ENCODE measurements at regions not wholly inside any gene's neighbourhood (a gene's known extent, or its start where the extent isn't known, plus 50 kb on each side); places are given as distances from the start of the nearest gene placed in this dataset.
"Not testable (repeated sequence)": the region's sequence is repeated elsewhere in the genome, so short reads cannot be mapped to it uniquely, and the experiment has no call there.

DNA sequence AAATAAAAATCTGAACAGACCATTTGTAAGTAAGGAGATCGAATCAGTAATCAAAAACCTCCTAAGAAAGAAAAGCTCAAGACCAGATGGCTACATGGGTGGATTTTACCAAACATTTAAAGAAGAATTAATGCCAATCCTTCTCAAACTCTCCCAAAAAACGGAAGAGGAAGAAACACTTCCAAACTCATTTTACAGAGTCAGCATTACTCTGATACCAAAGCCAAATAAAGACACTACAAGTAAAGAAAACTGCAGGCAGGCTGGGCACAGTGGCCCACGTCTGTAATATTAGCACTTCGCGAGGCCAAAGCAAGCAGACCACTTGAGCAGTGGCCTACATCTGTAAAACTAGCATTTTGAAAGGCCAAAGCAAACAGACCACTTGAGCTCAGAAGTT is 159.8 kb downstream of the DPY19L2 start:
- ChIA-PET POLR2A (no interaction called here), CTCF (no interaction called here)

DNA sequence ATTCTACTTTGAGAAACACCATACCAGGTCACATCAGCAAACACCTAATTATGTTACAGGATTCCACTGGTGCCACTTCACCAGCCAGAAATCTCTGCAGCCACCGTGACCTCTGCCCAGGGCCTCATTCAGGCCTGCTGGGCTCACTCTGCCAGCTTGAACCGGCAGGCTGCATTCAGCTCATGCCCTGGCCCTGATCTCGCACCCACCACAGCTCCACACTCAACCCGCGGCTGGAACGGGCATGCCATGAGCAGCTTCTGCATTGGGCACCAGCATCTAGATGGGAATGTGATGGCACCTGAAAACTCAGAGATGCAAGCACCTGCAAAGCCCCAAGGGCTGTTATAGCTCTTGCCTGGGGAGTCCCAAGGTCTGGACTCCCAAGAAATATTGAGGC is 168.7 kb downstream of the DPY19L2 start:
- POLR2A ChIA-PET: no interaction called here
- CTCF ChIA-PET: interaction anchor here (1.3 kb wide), 1 partner anchor 99 kb away, joined by 3 read pairs; no protein-coding TSS in a partner anchor

DNA sequence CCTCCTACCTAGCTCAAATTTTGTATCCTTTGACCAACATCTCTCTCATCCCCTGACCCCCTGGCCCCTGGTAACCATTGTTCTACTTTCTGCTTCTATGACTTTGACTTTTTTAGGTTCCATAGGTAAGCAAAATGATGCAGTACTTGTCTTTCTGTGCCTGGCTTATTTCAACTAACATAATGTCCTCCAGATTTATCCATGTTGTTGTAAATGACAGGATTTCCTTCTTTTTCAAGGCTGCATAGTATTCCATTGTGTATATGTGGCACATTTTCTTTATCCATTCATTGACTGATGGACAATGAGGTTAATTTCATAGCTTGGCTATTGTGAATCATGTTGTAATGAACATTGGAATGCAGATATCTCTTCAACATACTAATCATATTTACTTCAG is 170.1 kb downstream of the DPY19L2 start:
- ChIA-PET POLR2A (no interaction called here), CTCF (no interaction called here)

DNA sequence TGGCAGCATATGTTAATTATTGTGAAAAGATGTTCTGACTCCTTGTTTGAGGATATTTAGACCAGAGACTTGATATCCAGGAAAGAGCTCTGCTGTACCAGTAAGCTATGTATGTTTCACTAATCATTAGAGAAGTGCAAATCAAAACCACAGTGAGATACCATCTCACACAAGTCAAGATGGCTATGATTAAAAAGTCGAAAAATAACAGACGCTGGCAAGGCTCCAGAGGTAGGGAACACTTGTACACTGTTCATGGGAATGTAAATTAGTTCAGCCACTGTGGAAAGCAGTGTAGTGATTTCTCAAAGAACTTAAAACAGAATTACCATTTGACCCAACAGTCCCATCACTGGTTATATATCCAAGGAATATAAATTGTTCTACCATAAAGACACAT is 171.6 kb downstream of the DPY19L2 start:
- POLR2A ChIA-PET: no interaction called here
- CTCF ChIA-PET: no interaction called here

DNA sequence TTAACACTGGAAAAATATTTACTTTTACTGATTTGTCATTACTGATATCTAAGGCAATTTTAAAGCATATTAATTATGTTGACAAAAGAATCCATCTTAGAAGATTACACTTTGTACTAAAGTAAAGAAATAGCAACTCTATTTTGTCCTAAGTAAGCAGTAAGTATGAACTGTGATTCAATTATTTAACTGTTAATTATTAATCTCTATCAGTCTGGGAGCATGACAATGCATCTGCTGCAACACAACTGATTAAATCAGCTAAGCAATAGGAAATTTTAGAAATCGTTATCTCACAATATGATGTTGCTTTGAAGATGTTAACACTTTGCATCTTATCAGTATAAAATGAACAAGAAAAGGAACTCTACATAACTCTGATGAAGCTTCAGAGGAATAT is 172.3 kb downstream of the DPY19L2 start:
- ChIA-PET CTCF (no interaction called here), POLR2A (no interaction called here)

DNA sequence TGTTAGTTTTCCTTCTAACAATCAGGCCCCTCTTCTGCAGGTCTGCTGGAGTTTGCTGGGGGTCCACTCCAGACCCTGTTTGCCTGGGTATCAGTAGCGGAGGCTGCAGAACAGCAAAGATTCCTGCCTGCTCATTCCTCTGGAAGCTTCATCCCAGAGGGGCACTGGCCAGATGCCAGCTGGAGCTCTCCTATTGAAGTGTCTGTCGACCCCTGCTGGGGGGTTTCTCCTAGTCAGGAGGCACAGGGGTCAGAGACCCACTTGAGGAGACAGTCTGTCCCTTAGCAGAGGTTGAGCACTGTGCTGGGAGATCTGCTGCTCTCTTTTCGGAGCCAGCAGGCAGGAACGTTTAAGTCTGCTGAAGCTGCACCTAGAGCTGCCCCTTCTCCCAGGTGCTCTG is 174.9 kb downstream of the DPY19L2 start:
- POLR2A ChIA-PET, CTCF ChIA-PET: not testable (repeated sequence)

DNA sequence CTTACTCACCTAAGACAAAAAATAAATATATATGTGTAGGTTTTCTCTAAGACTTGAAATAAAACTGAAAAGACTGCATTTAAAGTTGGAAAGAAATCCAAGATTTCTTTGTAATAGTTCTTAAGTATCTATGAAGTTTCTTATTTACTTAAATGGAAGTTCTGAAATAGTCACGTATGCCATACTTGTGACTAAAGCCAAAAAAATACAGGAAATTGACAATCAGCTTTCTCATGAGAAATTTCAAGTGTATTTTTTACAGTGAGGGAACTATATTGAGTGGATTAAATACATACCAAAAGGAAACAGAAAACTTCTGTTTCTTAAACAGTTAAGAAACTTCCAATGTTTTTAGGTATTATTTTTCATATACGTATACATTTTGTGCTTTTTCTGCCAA is 188.1 kb downstream of the DPY19L2 start:
- CTCF ChIA-PET: no interaction called here
- POLR2A ChIA-PET: no interaction called here

DNA sequence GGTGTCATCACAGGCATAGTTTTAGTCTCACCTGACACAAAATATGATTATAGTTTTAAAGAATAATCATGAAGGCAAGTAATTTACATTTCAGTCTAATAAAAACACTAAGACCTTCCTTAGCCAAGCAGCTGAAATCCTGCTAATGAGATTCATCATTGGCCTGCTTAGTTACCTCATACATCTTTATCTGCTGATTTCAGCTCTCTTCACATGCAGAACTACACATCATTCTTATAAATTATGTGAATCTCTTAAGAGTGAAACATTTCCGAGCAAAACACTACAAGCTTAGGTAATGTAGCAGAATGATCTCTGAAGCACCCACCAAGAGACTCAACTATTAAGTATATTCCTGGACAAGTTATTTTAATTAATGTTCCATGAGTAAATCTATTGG is 198.1 kb downstream of the DPY19L2 start:
- ChIA-PET POLR2A (no interaction called here), CTCF (no interaction called here)

DNA sequence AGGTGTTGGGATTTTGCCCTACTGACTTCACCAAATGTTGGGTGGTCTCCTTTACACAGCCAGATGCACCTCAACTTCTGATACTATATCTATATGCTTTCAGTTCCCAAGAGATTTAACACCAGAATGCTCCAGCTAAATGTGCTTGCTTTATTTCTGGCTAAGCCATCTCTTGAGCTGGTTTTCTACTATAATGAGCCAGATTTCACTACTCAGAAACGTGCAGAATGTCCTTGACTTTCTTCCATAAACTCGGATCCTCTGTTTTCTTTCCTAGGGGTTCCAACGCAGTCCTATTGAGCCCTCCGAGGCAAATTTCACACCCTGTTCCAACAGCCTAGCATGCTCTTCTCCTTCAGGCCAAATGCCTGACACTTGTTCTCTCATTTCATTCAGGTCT is 200.3 kb downstream of the DPY19L2 start:
- POLR2A ChIA-PET: no interaction called here

DNA sequence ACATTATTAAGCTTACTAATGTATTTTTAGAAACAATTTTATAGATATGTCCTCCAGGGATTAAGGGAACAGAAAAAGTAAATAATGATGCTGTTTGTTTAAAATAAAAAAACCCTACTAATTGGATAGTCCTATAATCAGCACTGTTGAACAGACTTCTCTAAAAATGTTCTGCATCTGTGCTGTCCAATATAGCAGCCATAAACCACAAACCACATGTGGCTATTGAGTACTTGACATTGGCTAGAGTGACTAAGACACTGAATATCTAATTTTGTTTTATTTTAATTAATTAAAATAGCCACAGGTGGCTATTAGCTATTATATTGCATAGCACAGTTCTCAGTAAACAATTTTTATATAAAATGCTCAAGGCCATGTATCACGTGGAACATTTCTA is 210.4 kb downstream of the DPY19L2 start:
- CTCF ChIA-PET: no interaction called here

More for the DNA sequence above, 200.3 kb downstream of the DPY19L2 start:
- CTCF ChIA-PET: no interaction called here

DNA sequence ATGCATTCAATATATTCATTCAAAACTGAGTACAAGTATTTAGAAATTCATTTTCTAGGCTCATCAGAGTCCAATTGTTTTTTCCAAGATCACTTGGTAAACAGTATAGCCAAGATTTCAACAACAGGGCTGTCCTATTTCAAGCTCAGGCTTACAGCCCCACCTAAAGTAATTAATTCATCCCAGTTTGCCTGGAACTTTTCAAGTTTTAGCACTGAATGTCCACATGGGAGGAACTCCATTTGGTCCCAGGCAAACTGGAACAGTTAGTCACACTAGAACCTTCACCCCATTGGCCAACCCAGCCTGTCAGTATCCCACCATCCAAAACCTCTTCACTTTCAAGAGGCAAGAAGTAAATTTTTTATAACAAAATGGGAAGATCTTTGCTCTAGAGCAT is 210.9 kb downstream of the DPY19L2 start:
- ChIA-PET CTCF (no interaction called here), POLR2A (no interaction called here)

More for the DNA sequence above, 210.4 kb downstream of the DPY19L2 start:
- POLR2A ChIA-PET: no interaction called here

DNA sequence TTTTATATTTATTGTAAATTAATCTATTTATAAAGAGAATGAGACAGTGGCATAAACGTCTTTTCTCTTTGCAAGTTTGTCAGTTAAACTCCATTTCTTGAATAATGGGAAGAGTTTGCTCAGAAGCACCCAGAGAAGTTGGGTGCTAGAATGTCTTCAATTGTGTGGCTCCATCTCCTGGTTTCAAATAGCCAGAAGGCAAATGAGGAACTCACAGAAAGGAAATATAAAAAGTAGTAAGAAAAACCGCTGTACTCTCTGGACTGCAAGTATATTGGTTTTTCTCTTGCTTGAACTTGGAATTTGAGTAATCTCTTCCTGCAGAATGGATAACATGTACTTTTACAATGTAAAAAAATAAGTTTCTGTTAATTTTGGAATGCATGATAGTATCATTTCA is 217.5 kb downstream of the DPY19L2 start:
- CTCF ChIA-PET: no interaction called here
- POLR2A ChIA-PET: no interaction called here

DNA sequence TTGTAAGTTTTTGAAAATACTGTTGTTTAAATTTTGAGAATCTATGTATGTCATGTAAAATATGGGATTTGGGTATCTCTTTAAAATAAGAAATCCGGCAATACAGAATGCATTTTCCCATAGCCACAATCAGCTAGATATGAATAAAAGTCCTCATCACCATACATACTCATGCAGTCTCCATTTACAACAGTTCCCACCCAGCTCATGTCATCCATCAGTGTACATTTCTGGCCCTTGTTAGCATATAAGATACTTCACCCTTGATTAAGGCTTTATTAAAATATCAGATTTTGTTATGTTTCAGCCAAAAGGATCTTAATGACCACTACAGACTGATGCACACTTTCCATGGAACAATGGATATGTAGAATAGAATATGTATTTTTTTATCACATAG is 218.0 kb downstream of the DPY19L2 start:
- CTCF ChIA-PET: no interaction called here
- POLR2A ChIA-PET: no interaction called here

DNA sequence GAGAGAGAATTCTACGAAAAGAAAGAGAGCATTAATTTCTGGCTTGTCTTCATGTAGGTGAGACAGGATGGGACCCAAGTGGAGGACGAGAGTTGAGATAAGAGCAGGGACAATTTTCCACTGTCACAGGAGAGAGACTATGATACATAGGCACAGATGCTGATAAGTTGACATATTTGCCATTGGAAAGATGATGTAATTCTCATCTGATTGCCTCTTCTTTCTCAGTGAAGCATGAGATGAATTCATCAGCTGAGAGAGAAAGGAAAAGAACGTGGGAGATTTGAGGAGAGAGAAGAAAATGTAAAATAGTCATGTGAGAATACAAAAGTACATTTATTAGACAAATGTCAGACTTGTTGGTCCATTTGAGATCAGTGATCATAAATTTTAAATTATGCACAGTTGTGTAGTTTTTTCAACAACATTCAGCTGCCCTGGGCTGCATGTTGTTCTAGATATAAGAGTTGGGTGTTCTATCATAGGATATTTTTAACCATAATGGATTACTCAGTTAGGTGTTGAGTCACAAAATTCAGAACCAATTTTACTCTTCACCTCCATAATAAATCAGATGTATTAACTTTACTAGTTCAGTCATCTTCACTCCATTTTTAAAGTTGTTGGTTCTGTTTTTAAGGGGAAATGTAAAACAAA is 222.9 kb downstream of the DPY19L2 start:
- ChIA-PET CTCF (no interaction called here), POLR2A (no interaction called here)

DNA sequence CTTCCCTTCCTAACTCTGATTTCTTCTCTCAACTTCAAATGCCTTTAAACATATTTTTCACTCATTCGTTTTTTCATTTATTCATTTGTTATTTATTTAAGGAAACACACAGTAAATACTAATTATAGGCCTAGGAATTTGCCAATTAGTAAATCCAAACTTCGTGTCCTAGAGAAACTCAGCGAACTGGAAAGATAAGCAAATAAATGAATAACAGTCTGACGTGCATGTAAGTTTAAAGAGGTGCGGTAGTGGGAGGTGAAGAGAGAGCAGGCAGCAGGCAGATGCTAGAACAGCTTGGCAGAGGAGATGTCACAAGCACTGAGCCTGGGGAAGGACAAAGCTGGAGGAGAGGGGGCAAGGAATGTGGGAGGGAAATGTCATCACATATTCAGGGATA is 228.2 kb downstream of the DPY19L2 start:
- ChIA-PET POLR2A (no interaction called here), CTCF (no interaction called here)

DNA sequence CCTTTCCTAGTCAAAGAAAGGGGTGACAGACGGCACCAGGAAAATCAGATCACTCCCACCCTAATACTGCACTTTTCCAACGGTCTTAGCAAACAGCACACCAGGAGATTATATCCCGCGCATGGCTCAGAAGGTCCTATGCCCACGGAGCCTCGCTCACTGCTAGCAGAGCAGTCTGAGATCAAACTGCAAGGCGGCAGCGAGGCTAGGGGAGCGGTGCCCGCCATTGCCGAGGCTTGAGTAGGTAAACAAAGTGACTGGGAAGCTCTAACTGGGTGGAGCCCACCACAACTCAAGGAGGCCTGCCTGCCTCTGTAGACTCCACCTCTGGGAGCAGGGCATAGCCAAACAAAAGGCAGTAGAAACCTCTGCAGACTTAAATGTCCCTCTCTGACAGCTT is 233.9 kb downstream of the DPY19L2 start:
- CTCF ChIA-PET, POLR2A ChIA-PET: not testable (repeated sequence)

DNA sequence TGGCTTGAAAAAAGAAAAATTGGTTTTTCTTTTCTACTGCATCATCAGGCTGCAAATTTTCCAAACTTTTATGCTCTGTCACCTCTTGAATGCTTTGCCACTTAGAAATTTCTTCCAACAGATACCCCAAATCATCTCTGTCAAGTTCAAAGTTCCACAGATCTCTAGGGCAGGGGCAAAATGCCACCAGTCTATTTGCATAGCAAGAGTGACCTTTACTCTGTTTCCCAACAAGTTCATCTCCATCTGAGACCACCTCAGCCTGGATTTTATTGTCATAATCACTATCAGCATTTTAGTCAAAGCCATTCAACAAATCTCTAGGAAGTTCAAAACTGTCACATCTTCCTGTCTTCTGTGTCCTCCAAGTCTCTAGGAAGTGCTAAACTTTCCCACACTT is 240.3 kb downstream of the DPY19L2 start:
- CTCF ChIA-PET, POLR2A ChIA-PET: not testable (repeated sequence)

DNA sequence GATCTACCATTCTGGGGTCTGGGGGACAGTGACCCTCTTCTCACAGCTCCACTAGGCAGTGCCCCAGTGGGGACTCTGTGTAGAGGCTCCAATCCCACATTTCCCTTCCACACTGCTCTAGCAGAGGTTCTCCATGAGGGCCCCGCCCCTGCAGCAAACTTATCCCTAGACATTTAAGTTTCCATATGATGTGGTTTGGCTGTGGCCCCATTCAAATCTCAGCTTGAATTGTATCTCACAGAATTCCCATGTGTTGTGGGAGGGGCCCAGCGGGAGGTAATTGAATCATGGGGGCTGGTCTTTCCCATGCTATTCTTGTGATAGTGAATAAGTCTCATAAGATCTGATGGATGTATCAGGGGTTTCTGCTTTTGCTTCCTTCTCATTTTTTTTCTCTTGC is 241.3 kb downstream of the DPY19L2 start:
- POLR2A ChIA-PET, CTCF ChIA-PET: not testable (repeated sequence)

DNA sequence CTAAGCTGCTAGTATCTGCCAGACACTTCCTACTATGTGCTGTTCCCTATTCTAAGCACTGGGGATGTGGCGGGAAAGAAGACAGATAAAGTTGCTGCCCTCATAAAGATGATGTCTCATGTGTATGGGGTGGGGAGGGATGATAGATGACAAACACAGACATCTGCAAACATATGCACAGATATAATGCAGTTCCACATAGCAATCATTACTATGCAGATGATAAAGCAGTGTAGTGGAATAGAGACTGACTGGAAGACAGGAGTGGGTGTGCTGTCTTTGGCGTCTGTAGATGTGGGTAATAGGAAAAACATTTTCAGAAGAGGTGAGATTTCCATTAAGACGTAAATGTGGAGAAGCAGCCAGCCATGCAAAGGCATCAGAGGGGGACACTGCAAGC is 243.6 kb downstream of the DPY19L2 start:
- ChIA-PET POLR2A (no interaction called here), CTCF (no interaction called here)

DNA sequence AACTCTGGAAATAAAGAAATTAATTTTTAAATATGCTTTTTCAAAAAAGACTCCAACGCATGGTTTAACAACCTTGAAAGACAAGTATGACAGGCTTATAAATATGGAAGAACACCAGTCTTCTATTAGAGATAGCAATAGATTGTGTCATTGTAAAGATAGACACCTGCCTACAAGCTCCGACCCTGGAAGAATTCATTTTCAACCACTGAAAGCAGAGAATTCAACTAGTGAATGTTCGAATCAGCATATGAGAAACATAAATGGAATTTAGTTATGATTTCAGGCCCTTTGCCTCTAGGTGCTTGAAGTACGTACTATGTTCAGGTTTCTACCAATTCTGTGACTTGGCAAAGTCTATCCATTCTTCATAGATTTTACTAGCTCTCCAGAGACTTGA is 244.5 kb downstream of the DPY19L2 start:
- POLR2A ChIA-PET: no interaction called here
- CTCF ChIA-PET: no interaction called here

DNA sequence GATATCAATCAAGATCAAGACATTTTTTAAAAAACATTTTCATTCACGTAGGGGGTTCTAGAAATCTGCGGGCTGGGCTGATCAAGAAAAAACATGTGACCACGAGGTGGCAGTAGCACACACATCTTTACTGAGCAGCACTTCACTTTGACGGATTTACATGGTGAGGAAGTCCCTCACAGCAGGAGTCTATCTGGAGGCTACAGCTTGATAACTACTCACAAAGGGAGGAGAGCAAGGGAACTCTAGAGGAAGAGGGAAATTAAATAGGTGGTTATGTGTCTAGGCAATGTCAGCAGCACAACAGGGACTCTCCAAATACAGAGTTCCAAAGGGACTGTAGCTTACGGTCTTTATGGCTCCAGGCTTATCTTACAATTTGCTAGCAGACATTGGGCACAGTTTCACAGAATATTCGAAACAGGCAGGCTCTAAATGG is 248.1 kb downstream of the DPY19L2 start:
- ChIA-PET POLR2A (no interaction called here), CTCF (no interaction called here)

DNA sequence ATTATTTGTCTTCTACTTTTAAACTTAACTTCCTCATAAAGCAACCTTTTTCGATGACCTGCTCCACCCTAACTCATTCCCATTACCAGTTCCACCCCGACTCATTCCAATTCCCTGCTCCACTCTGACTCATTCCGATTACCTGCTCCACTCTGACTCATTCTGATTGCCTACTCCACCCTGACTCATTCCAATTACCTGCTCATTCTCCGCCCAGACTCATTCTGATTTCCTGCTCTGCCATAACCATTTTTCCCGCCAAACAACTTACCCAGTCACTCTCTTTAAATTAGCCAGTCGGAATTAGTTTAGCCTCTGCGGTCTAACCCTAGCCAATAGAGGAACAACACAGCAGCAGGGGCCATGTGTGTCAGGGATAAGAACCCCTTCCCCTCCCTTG is 249.1 kb downstream of the DPY19L2 start:
- ChIA-PET CTCF (no interaction called here), POLR2A (no interaction called here)

DNA sequence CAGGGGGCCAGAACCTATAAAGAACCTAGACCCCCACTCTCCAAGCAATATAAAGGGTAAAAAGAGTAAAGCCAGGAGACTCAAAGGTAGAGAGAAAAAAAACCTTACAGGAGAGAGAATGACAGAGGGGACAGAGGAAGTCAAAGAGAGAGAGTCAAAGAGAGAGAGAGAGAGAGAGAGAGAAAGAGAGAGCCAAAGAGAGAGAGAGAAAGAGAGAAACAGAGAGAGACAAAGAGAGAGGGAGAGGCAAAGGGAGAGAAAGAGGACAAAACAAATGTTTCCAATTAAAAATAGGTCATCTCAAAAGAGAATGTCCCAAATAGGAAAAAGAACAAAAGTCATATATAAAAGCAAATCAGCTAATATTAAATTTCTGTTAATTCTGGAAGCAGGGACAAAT is 251.5 kb downstream of the DPY19L2 start:
- ChIA-PET CTCF (no interaction called here), POLR2A (no interaction called here)
